HG03108 (cell line): ENCODE measurements at regions not wholly inside any gene's neighbourhood (a gene's known extent, or its start where the extent isn't known, plus 50 kb on each side); places are given as distances from the start of the nearest gene placed in this dataset.
"Not testable (repeated sequence)": the region's sequence is repeated elsewhere in the genome, so short reads cannot be mapped to it uniquely, and the experiment has no call there.

Experiments
- ATAC-seq: cut with Tn5 transposase; IDR thresholded peaks from one replicate; pipeline ENCODE4 v1.9.1; 2021; ENCODE audit warnings: moderate library complexity; ENCODE audit not compliant: unreplicated experiment

DNA sequence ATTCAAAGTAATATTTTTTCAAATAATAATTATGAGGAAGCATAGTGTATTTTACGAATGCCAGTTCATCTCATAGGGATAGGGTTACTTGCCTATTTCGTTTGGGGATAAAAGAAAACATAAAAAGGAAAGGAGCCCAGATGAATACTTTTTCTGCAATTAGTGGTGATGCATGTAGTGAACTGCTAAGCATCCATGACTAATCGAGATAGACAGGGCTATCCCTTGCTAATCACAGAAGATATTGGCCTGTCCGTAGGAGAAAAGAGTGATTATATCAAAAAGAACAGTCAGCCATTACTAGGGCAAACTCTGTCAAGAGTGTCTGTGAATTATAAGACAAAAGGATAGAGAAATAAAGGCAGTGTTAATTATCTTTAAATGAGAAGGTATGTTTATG, 746.1 kb downstream of the C4orf33 start:
- ATAC-seq = no peak

DNA sequence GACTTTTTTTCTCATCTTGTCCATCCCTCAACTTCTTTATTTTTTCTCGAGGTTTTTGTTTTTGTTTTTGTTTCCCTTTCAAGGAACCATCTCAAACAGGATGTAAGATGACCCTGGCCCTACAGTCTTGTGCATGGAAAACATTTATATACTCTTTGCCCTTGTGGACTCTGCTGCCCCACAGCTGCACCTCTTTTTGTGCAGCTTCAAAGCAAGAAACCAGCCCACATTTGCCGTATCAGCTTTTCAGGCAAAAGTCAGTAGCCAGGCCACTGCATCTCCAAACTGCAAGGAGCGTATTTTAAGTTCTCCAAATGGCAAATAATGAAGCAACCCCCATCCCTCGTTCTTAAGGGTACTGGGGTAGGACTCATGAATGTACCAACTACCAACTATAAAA, 756.5 kb downstream of the C4orf33 start:
- no peak for ATAC-seq

DNA sequence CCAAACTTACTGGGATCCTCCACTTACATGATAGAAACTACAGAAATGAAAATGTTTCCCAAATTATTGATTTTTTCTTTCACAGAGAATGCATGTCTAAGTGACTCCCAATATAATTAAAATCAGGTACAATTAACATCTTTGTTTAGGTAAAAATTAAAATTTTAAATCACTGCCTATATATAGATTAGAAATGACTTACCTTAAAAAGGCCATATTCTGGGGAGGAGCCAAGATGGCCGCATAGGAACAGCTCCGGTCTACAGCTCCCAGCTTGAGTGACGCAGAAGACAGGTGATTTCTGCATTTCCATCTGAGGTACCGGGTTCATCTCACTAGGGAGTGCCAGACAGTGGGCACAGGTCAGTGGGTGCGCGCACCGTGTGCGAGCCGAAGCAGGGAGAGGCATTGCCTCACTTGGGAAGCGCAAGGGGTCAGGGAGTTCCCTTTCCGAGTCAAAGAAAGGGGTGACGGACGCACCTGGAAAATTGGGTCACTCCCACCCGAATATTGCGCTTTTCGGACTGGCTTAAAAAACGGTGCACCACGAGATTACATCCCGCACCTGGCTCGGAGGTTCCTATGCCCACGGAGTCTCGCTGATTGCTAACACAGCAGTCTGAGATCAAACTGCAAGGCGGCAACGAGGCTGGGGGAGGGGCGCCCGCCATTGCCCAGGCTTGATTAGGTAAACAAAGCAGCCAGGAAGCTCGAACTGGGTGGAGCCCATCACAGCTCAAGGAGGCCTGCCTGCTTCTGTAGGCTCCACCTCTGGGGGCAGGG, 757.9 kb downstream of the C4orf33 start:
- ATAC-seq = not testable (repeated sequence)

DNA sequence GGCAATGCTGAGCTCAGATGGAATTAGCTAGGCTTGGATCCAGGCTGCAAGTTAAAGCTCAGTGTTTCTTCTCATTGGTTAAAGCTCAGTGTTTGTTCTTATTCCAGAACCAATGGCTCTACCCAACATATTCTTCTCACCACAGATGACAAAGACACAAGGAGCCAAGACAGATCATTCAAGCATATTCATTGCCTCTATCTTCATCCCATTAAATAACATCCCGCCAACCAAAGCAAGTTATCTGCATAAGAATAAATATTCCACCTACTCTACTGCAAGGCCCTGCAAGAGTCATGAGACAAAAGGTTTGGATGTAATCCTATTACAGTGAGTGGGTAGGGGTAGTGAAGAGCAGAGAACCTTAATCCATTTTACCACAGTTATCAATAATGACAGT, 766.5 kb downstream of the C4orf33 start:
- ATAC-seq = no peak

DNA sequence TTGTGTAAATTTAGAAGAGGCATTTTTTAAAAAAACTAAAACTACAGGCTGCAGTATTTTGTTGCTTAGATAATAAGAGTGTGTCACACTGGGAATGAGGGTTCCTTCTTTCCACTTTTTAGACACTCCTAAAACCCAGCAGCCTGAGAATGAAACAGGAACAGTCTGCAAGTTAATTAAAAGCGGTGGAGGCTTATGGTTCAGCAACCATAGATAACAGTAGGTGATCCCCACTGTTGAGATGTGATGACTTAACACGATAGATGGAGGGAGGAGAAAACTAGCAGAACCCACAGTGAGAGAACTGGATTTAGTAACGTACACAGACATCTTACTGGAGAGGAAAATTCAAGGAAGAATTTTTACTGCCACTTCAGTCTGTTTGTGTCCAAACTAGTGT, 767.3 kb downstream of the C4orf33 start:
- no peak for ATAC-seq

DNA sequence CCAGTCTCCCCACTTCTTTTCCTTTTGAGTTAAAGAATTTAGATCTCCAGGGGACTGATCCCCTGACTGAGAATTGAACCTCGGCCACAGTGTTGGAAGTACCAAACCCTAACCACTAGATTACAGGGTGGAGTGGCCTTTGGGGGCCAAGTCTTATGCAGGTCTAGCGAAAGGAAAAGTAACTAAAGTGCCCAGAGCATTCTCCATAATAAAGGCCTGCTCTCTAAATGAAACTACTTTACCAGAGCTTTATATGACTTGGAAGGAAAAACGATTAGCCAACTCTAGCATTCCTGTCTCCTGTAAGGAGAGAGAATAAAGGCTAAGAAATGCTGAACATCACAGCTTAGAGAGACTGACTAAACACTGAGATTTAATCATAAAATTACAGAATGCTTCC, 788.0 kb downstream of the C4orf33 start:
- ATAC-seq = no peak

DNA sequence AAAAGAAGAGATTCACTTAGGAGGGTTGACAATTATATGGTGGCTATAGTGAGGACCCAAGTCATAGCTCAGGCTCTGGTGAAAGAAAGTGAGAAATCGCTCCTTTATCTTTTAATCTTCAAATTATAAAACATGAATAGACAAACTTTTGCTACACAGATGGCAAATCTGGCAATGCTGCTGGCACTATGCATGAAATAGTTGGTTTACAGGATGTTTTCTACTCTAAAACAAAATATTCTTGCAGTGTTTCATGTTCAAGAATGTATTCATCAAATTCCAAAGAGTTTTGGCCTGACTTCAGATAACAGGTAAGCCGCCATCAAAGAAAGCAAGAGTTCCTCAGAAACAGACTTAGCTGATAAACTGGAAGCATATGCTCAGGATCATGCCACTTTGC, 801.2 kb downstream of the C4orf33 start:
- no peak for ATAC-seq

DNA sequence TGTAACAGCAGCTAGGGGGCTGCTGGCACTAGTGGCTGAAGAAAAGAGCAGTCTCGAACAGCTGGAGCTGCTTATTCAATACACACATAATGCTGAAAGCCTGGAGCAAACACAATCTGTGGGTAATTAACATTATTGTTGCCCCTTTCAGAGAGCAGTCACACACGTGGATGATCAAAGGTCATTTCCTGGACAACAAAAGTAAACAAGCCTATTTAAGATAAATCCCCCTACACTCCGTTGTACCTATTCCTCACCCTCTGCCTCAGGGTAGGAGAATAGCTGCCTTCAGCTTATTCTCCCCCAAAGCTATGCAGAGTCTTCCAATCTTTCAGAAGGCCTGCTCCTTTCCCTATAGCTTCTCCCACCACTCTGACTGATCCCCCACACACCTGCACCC, 803.9 kb downstream of the C4orf33 start:
- ATAC-seq = no peak

DNA sequence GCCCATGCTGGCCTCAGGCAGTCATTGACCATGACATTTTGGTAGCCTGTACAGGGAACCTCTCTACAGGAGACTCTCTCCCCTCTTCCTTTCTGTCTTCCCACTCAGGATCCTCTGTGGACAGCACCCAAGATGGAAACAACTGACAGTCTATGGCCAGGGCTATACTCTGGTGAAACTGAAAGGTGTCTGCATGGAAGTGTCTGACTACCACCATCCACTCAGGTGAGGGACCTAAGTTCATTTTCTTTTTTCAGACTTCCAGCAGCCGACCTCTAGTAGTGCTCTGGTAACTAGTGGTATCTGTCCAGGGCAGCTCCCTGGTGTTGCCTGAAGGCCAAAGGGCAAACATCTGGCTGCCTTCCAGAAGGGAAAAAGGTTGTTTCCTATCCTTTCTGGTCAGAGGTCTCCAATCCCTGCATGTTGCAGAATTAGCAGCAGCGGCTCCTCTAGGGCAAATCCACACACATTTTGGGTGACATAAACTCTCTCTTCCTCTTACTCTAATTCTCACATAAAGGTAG, 804.5 kb downstream of the C4orf33 start:
- no peak for ATAC-seq

DNA sequence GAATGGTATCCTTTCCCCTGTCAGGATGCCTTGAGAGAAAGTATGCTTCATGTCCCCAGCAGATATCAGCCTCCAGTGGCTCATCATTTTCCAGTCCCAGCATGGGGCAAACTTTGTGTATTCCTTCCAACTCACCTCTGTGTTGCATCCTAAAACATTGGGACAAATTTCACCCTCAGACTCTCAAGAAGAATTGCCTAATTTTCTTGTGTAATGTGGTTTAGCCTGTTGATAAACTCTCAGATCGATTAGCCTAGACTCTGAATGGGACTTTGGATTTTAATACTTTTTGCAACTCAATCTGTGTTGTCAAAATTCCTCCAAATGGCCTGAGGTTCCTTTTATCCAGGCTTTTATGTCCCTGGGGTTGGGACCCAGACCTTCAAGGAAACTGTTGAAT, 805.3 kb downstream of the C4orf33 start:
- no peak for ATAC-seq

DNA sequence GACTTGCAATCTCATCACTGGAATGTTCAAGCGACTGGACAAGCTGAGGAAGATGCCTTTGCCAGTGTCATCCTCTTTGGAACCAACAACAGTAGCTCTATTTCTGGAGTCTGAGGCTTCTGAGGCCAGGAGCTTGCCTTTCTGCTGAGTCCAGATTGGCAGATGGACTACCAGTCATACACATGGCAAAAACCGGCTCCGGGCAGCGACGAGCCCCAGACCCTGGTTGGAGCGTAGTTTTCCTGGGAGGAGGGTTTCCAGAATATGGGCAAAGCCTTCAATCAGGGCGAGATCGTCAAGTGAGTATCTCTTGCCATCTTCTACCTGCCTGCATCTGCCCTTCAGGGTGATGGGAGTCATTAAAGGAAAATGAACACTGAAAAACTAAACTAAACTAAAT, 807.9 kb downstream of the C4orf33 start:
- ATAC-seq = no peak

DNA sequence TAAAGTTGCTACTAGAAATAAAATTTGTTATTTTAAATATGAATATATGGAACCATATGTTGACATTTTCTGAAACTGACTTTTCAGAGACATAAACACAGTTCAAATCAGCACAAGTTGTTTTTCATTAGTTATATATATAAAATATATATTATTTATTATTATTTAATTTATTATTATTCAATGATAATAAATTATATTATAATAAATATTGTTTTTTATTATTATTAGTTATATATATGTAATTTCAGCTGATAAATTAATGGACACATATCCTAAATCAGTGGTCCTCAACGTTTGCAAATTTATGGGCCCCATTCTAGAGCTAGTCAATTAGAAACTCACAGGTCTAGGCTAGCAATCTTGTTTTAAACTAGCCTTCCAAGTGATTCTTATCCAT, 809.3 kb downstream of the C4orf33 start:
- ATAC-seq = no peak

DNA sequence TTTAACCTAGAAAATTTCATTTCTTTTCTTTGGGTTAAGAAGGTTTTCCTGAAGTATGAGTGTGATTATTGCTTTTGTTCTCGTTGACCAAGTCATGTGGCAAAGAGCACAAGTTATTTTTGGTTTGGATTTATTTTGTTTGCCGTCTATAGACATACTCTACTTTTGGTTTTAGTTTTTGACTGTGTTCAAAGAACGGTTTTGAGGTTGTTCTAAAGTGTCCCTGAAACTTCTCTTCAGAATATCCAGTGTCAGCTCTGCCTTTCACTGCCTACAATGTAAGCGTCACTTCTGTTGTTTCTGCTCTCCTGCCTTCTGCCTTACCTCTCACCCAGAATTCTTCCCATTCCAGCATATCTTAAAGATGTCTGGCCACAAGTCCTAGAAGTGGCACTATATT, 812.2 kb downstream of the C4orf33 start:
- no peak for ATAC-seq

DNA sequence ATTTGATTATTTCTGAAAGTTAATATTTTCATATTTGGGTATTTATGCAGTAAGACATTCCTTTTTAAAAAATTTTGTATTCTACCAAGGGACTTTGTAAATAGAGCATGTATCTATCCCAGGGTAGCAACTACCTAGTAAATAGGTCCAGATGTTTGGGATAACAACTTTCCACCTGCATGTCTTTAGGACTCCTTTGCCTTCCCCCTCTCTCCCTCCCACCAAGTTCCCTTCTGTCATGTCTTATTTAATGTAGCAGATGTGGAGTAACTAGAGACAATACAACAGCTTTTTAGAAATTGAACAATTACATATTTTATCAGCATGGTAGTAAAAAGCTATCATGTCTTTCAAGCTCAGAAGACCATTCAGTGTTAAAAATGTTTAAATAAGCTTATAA, 821.0 kb downstream of the C4orf33 start:
- no peak for ATAC-seq

DNA sequence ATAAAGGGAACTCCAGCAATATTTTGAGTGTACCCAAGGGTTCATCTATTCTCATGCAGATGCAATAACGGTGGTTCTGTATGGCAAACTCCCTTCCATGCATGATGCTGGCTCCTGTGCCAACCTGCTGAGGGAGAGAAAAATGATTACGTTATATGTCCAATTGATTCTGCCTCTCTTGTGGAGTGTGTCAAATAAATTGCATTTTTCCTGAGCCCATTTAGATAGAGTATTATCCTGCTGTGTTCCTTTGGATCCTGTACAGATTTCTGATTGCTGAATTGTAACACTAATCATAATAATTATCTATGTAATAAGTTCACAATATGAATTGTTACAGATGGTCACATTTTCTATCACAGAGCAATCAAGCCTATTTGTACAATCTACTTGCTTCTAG, 821.7 kb downstream of the C4orf33 start:
- no peak for ATAC-seq

DNA sequence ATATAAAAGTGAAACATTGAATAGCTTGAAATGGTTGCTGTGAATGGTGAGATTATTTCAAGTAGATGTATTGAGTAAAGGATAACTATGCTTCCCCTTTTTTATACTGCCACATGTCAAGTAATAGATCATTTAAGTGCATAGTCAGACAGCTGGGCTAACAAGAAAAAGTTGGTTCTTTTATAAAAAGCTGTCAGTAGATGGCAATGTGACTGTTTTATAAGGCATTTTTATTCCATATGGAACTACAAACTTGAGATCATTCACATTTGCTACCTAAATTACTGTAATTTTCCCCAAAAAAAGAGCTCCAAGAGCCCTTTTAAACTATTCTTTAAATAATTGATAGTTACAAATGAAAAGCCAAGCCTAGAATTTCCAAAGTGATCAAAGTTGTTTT, 831.0 kb downstream of the C4orf33 start:
- ATAC-seq = no peak

DNA sequence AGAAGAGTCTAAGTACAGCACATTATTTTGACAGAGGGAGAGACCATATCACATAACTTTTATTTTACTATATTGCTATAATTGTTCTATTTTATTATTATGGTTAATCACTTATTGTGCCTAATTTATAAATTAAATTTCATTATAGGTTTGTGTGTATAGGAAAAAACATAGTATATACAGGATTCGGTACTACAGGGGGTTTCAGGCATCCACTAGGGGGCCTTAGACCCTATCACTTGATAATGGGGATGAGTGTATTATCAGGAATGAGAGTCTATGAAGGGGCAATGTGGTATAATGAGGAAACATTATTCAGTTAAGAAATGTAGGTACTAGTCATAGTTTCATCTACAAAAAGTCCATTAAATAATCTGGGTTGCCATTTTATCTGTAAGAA, 833.1 kb downstream of the C4orf33 start:
- no peak for ATAC-seq

DNA sequence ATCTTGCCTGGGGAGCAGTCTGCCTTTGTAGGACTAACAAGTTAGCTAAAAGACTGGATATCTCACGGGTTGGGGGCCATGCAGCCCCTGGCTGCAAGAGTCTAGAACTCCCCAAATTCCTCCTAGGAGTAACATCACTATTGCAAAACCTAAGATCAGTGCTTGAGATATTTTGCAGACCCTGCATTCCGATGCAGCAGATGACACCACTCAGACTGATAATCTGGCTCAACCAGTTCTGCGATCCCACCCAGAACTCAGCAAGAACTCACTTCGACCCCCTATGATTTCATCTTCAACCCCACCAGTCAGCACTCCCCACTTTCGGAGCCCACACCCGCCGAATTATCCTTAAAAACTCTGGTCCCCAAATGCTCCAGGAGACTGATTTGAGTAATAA, 834.0 kb downstream of the C4orf33 start:
- no peak for ATAC-seq

DNA sequence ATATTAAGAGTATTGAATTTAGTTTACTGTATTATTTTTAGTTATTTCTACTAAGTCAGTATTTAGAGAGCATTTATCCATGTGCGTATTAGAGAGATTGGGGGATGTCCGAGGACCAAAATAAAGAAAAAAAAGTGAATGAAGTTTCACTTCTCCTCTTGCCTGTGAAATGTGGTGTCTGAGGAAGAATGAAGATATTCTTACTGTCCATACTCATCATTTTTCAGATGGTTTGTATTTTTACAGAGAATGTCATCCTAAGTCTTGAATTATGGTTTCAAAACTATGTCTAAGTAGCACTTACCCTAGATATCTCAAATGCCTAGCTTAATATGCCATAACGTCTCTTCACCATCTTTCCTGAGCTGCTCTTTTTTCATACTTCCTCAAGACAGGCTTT, 854.3 kb downstream of the C4orf33 start:
- no peak for ATAC-seq

DNA sequence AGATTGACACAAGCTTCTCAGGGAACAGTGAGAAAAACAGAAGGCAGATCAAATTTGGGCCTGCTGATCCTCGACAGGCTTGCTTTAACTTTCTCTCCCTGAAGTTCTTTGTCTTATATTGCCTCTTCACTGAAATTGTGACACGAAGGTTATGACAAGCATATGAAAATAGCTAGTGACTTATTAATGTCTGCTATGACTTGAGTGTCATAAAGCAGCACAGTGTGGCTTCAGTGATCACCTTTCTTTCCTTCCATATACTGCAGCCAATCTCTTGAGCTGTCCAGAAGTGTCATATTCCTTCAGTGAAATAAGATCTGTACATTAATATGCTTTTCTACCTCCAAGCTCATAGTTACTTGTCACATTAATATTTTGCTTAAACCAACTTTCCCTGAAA, 870.2 kb downstream of the C4orf33 start:
- no peak for ATAC-seq

DNA sequence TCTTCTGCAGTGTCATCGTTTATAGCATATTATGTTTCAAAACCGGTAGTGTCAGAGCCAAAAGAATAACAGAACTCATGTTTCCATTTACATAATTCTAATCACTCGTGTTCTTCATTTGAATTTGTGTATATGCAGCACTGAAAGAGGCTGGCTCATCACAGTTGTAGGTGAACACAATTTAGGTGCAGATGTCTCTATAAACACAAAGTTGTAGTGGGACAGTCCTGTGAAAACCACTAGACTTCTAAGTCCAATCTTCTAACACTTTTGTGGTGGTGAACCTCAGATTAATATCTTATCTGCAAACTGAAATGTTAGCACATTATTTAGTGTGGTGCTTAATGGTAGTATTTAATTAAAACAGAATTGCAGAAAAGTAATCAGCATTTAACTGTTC, 872.4 kb downstream of the C4orf33 start:
- ATAC-seq = no peak

DNA sequence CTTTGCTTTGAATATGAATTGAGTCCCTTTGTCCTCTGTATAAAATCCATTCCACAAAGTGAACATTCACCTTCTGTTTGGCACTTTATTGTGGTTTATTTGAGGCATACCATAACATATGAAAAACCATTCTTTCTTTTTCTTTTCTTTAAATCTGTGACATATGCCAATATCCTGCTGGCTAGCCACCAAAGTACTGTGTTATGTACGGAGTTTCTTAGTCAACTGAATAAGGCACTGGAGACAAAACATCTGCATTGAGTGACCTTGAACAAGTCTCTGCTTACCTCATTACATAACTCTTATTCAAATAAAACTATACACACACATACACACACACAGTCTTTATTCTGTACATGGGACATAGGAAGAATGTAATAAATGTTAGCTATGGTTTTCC, 872.8 kb downstream of the C4orf33 start:
- ATAC-seq = no peak

DNA sequence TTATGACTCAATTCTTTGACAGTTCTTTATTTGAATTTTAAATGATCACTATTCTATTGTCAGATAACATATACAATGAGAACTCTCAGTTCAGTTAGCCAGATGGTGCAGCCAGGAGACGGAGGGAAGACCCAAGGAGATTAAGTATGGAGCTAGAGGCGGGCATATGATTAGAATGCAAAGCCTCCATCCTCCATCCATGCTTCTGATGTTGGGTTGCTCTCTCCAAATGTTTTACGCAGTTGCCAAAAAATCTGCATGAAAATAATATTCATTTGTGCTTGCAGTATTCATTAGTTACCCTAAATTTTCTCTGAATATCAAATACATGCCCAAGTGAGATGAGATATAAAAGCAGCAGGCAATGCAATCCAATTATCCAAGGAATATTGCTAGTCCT, 874.8 kb downstream of the C4orf33 start:
- ATAC-seq = no peak
